HG03460 (cell line): ENCODE measurements at regions not wholly inside any gene's neighbourhood (a gene's known extent, or its start where the extent isn't known, plus 50 kb on each side); places are given as distances from the start of the nearest gene placed in this dataset.
"Not testable (repeated sequence)": the region's sequence is repeated elsewhere in the genome, so short reads cannot be mapped to it uniquely, and the experiment has no call there.

ENCODE experiments used
- ATAC-seq: cut with Tn5 transposase; IDR thresholded peaks from one replicate; pipeline ENCODE4 v1.9.1; 2021; ENCODE audit not compliant: unreplicated experiment

GRCh38 chr4:141340458-141340857 is 119.8 kb downstream of the ZNF330 start:
- ATAC-seq, result no peak

DNA sequence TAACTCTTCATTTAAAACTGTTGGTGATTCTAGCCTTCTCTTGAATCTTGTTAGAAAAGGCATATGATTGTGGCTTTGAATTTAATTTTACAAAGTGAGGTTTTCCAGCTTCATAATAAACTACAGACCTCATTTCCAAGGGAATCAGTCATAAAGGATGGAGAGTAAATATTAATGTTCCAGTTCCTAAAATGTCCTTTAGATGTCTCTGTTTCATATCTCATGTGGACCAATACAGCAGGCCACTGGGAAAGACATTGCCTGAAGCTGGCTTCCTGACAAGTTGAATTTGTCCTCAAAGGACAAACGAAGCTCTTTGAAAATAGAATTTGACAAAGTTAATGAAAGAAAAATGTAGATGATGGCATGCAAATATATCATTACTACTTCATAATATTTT is 125.4 kb downstream of the ZNF330 start:
- no peak for ATAC-seq

DNA sequence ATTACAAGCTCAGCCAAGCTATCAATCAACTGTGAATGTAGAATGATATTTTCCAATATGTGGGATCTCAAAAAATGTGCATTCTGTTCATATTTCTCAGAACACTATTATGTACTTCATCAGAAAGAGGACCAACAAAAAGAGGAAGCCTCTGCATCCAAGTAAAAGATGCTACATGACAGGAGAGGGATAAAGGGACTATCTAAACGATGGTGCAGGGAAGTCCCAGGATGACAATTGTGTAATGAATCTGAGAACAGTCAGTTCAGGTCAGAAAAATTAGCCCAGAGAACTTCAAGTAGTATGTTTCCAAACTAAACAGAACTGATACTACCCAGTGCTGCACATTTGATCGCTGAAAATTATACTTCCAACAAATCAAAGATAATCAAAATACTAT is 127.0 kb downstream of the ZNF330 start:
- ATAC-seq, result no peak

- ATAC-seq, result no peak
Observed at GRCh38 chr4:141348125-141348524, 127.4 kb downstream of the ZNF330 start.

GRCh38 chr4:141348573-141348972 is 127.9 kb downstream of the ZNF330 start:
- ATAC-seq, result no peak

DNA sequence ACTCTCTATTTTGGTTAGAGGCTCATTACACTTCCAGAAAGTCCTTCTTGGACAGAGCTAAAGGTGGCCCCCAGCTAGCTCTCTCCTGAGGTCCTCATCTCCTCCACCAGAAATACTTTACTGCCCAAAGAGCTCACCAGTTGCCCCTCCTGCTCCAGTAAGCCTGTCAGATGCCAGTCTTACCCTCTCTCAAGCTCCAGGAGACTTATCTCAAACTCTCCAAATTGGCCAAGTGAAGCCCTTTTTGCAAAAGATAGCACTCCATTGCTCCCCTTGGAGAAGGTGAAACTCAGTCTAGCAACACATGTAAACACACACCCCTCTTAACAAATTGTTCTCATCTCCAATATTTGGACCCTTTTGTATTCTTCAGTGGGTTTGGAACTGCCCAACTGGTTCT is 128.5 kb downstream of the ZNF330 start:
- no peak for ATAC-seq

GRCh38 chr4:141350122-141350905 is 129.6 kb downstream of the ZNF330 start:
- ATAC-seq, result no peak

- ATAC-seq, result no peak
Observed at GRCh38 chr4:141352331-141352730, 131.6 kb downstream of the ZNF330 start.

- ATAC-seq, result no peak
Observed at GRCh38 chr4:141352909-141353525, 132.3 kb downstream of the ZNF330 start.

DNA sequence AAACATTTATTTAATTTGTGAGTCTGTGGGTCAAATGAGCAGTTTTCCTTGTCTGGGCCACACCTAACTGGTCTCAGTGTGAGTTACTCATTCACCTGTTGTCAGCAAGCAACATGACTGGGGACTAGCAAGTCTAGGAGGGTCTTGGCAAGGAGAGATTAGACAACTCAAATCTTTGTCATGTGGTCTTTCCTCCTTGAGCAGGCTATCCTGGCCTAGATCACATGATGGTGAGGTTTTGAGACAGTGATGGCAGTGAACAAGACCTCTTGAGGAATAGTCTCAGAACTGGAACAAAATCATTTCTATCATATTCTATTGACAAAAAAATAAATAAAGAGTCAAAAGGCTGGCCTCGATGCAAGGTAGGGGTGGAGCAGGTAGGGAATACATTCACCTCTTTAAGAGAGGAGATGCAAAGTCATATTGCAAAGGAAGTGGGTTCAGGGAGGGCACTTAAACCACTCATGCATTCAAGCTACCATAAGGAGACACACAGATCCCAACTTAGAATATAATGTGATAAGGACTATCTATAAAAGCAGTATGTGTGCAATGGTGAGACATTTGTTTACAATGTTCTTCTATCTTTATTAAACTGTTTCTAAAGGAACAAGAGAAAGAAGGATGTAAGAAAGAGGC is 135.7 kb downstream of the ZNF330 start:
- no peak for ATAC-seq

- ATAC-seq, result no peak
Observed at GRCh38 chr4:141356963-141357335, 136.3 kb downstream of the ZNF330 start.

- not testable (repeated sequence) for ATAC-seq
Observed at GRCh38 chr4:141368241-141368640, 147.5 kb downstream of the ZNF330 start.

- no peak for ATAC-seq
Observed at GRCh38 chr4:141371206-141371605, 150.5 kb downstream of the ZNF330 start.

DNA sequence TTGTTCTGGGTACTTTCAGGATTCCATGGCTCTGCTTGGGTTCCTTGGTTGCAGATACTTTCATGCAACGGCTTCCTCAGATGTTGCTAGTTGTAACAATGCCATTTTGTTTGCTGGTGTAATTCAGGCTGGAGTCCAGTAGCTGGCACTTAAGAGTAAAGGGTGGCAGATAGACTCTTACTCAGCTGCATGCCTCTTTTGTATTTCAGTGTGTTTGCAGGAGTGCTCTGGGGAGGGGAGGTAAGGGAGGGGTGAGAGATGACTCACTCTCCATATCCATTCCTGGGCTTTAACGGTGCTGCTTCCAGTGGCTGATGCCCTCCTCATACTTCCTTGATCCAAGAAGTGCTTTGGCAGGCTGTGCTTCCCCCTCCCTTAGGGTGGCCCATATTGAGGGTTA is 155.2 kb downstream of the ZNF330 start:
- ATAC-seq, result no peak

- no peak for ATAC-seq
Observed at GRCh38 chr4:141376769-141377168, 156.1 kb downstream of the ZNF330 start.

GRCh38 chr4:141387299-141387698 is 166.6 kb downstream of the ZNF330 start:
- no peak for ATAC-seq

GRCh38 chr4:141388481-141388880 is 167.8 kb downstream of the ZNF330 start:
- ATAC-seq, result no peak

DNA sequence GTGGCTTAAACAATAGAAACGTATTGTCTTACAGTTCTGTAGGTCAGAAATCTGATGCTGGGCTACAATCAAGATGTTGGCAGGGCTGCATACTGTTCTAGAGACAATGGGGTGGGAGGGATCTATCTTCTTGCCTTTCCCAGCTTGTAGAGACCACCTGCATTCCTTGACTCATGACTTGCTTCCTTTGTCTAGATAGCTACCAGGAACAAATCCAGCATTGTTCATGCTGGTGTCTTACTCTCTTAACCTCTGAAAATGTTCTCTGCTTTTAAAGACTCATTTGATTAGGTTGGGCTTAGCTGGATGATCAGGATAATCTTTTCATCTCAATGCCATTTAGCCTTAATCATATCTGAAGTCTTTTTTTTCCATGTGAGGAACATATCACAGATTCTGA is 169.0 kb downstream of the ZNF330 start:
- ATAC-seq, result no peak

DNA sequence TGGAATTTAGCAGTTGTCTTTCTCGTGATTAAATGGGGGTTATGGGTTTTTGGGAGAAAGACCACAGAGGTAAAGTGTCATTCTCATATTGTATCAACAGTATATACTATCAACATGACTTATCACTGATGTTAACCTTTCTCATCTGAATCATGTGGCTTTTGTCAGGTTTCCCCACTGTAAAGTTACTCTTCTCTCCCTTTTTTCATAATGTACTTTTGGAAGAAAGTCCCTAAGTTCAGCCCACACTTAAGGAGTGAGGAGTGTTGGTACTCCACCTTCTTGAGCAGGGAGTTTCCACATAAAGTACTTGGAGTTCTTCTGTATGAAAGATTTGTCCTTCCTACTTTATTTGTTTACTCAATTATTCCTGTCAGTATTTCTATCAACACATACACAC is 169.9 kb downstream of the ZNF330 start:
- ATAC-seq, result no peak

DNA sequence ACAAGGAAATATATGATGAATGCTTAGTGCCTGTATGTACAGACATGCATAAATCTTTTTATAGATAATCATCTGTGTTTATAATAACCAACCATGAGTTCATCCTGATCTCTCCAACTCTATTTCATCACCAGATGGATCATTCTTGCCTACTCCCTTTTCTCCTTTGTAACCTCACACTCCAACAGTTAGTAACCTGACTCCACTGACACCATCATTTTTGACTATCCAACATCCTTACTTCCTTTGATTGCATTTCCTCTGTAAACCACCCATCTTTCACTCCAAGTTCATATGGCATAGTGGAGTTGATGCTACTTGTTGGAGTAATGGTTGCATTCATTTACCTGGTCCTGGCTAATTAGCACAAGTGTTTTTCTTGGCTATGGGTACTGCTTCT is 170.6 kb downstream of the ZNF330 start:
- ATAC-seq, result no peak

- no peak for ATAC-seq
Observed at GRCh38 chr4:141391771-141392170, 171.1 kb downstream of the ZNF330 start.

GRCh38 chr4:141395246-141395830 is 174.6 kb downstream of the ZNF330 start:
- ATAC-seq, result no peak
